ENCODE measurements at regions not wholly inside any gene's neighbourhood (a gene's known extent, or its start where the extent isn't known, plus 50 kb on each side); places are given as distances from the start of the nearest gene placed in this dataset.
"Not testable (repeated sequence)": the region's sequence is repeated elsewhere in the genome, so short reads cannot be mapped to it uniquely, and the experiment has no call there.

- H3K9me3 Mint-ChIP-seq (ENCODE audit: low read depth, unreplicated experiment): no peaks in the 10 kb centered on the region
- no TSS peak for BruUV-seq (replicated peaks)
- CTCF ChIA-PET: interaction anchor here (0.5 kb wide), 1 partner anchor 669 kb away, joined by 3 read pairs; no protein-coding TSS in a partner anchor
- no peaks in the 10 kb centered on the region for H3K36me3 Mint-ChIP-seq (ENCODE audit: insufficient read depth, unreplicated experiment)
- no peak overlapping the region for H3K27ac Mint-ChIP-seq (ENCODE audit: unreplicated experiment)
- DNase-seq: no peak
- intact Hi-C loops (cut with micrococcal nuclease; ENCODE audit: unreplicated experiment): no loop called here
- no peak overlapping the region for H3K4me3 Mint-ChIP-seq (ENCODE audit: low read depth, unreplicated experiment)
- H3K4me1 Mint-ChIP-seq (ENCODE audit: low read depth, unreplicated experiment): no peaks in the 10 kb centered on the region
- TF ChIP-seq CTCF (IDR thresholded peaks at IDR 0.05; ENCODE audit: unreplicated experiment): no peak
- no peaks in the 10 kb centered on the region for H3K27me3 Mint-ChIP-seq (ENCODE audit: unreplicated experiment)
These were observed 292.1 kb upstream of the PMFBP1 start for GRCh38 chr16:72464052-72464451.

GRCh38 chr16:72458035-72458434 is 286.1 kb upstream of the PMFBP1 start:
- TF ChIP-seq CTCF (IDR thresholded peaks at IDR 0.05; ENCODE audit: unreplicated experiment): no peak
- intact Hi-C loops (cut with micrococcal nuclease; ENCODE audit: unreplicated experiment): no loop called here
- no peak overlapping the region for H3K27ac Mint-ChIP-seq (ENCODE audit: unreplicated experiment)
- no peaks in the 10 kb centered on the region for H3K27me3 Mint-ChIP-seq (ENCODE audit: unreplicated experiment)
- H3K4me3 Mint-ChIP-seq (ENCODE audit: low read depth, unreplicated experiment): no peak overlapping the region
- no peaks in the 10 kb centered on the region for H3K36me3 Mint-ChIP-seq (ENCODE audit: insufficient read depth, unreplicated experiment)
- CTCF ChIA-PET: no interaction called here
- BruUV-seq (replicated peaks): no TSS peak
- no peak for DNase-seq
- H3K9me3 Mint-ChIP-seq (ENCODE audit: low read depth, unreplicated experiment): peaks cover 11% of the 10 kb centered on the region
- H3K4me1 Mint-ChIP-seq (ENCODE audit: low read depth, unreplicated experiment): peaks cover 8% of the 10 kb centered on the region

- DNase-seq: no peak
- H3K4me1 Mint-ChIP-seq (ENCODE audit: low read depth, unreplicated experiment): peaks cover 8% of the 10 kb centered on the region
- no peak overlapping the region for H3K4me3 Mint-ChIP-seq (ENCODE audit: low read depth, unreplicated experiment)
- CTCF ChIA-PET: interaction anchor here (1.3 kb wide), 1 partner anchor 10 kb away, joined by 5 read pairs; no protein-coding TSS in a partner anchor
- no TSS peak for BruUV-seq (replicated peaks)
- H3K27me3 Mint-ChIP-seq (ENCODE audit: unreplicated experiment): no peaks in the 10 kb centered on the region
- no peak overlapping the region for H3K27ac Mint-ChIP-seq (ENCODE audit: unreplicated experiment)
- no peak for TF ChIP-seq CTCF (IDR thresholded peaks at IDR 0.05; ENCODE audit: unreplicated experiment)
- intact Hi-C loops (cut with micrococcal nuclease; ENCODE audit: unreplicated experiment): no loop called here
- H3K9me3 Mint-ChIP-seq (ENCODE audit: low read depth, unreplicated experiment): peaks cover 13% of the 10 kb centered on the region
- no peaks in the 10 kb centered on the region for H3K36me3 Mint-ChIP-seq (ENCODE audit: insufficient read depth, unreplicated experiment)
These were observed 285.4 kb upstream of the PMFBP1 start for GRCh38 chr16:72457243-72457940.

- Mint-ChIP-seq H3K9me3 (ENCODE audit: low read depth, unreplicated experiment) (peaks cover 20% of the 10 kb centered on the region), H3K4me1 (ENCODE audit: low read depth, unreplicated experiment) (peaks cover 8% of the 10 kb centered on the region), H3K36me3 (ENCODE audit: insufficient read depth, unreplicated experiment) (no peaks in the 10 kb centered on the region), H3K27me3 (ENCODE audit: unreplicated experiment) (no peaks in the 10 kb centered on the region), H3K27ac (ENCODE audit: unreplicated experiment) (no peak overlapping the region), H3K4me3 (ENCODE audit: low read depth, unreplicated experiment) (no peak overlapping the region)
- CTCF ChIA-PET: interaction anchor here (1.3 kb wide), 1 partner anchor 11 kb away, joined by 5 read pairs; no protein-coding TSS in a partner anchor
- intact Hi-C loops (cut with micrococcal nuclease; ENCODE audit: unreplicated experiment): no loop called here
- no TSS peak for BruUV-seq (replicated peaks)
- DNase-seq: peak; percentile 83
- TF ChIP-seq CTCF (IDR thresholded peaks at IDR 0.05; ENCODE audit: unreplicated experiment): no peak
These were observed 284.0 kb upstream of the PMFBP1 start for GRCh38 chr16:72455743-72456659.

GRCh38 chr16:72453856-72454255 is 281.9 kb upstream of the PMFBP1 start:
- H3K27me3 Mint-ChIP-seq (ENCODE audit: unreplicated experiment); intact Hi-C loops (cut with micrococcal nuclease; ENCODE audit: unreplicated experiment); BruUV-seq (replicated peaks); CTCF ChIA-PET; H3K27ac Mint-ChIP-seq (ENCODE audit: unreplicated experiment); DNase-seq; H3K4me1 Mint-ChIP-seq (ENCODE audit: low read depth, unreplicated experiment); H3K36me3 Mint-ChIP-seq (ENCODE audit: insufficient read depth, unreplicated experiment); H3K4me3 Mint-ChIP-seq (ENCODE audit: low read depth, unreplicated experiment): not testable (repeated sequence)
- H3K9me3 Mint-ChIP-seq (ENCODE audit: low read depth, unreplicated experiment): peaks cover 20% of the 10 kb centered on the region
